HG02763 (cell line): ENCODE measurements at regions not wholly inside any gene's neighbourhood (a gene's known extent, or its start where the extent isn't known, plus 50 kb on each side); places are given as distances from the start of the nearest gene placed in this dataset.

Experiments
- ATAC-seq: cut with Tn5 transposase; IDR thresholded peaks from one replicate; pipeline ENCODE4 v1.9.1; 2021; ENCODE audit warnings: mild to moderate bottlenecking, moderate library complexity; ENCODE audit not compliant: unreplicated experiment

DNA sequence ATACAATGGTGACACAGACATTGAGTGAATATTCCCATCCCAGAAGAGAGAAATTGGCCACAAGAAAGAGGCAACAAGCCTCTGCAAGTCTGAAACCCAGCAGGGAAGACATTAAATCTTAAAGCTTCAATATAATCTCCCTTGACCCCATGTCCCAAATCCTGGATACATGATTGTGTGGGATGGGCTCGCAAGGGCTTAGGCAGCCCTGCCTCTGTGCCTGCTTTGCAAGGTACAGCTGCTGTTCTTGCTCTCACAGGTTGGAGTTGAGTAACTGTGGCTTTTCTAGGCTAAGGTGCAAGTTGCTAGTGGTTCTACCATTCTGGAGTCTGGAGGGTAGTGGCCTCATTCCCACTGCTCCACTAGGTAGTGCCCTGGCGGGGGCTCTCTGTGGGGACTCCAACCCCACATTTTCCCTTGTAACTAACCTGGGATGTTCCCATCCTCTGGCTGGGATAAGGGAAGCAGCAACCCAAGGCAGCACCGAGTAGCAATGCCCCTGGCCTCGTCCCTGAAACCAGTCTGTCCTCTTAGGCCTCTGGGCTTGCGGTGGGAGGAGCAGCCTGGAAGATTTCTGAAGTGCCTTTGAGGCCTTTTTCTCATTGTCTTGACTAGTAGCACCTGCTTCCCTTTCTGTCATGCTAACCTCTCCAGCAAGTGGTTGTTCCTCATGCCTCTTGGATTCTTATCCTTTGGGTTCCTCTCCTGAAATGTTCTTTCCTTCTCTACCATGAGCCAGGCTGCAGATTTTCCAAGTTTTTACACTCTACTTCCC, 90.0 kb downstream of the FAM174B start:
- ATAC-seq = no peak

DNA sequence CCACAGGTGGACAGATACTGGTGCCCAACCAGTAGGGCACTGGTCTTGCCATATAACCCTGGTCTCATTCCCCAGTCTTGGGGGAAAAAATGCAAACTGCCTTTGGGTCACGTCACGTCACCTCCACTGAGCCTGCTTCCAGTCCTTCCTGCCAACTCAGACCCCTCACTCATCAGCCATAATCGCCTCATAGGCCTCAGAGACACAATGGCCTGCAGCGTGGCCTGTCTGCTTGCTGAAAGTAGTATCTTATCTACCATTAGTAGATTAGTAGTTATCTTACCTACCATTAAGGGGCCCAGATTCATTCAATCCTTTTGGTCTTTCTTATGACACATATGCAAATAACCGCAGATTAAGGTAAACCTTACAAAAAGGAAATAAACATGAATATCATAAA, 93.8 kb downstream of the FAM174B start:
- ATAC-seq = no peak

DNA sequence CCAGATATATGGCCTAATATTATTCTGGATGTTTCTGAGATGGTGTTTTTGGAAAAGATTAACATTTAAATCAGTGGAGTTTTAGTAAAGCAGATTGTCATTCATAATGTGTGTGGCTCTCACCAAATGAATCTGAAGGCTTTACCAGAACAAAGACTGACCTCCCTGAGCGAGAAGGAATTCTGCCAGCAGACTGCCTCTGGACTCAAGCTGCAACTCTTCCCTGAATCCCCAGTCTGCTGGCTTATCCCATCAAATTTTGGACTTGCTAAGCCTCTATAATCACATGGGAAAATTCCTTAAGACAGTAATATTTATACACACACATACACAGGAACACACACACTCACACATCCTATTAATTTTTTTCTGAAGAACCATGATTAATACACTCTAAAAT, 102.3 kb downstream of the FAM174B start:
- ATAC-seq = no peak

DNA sequence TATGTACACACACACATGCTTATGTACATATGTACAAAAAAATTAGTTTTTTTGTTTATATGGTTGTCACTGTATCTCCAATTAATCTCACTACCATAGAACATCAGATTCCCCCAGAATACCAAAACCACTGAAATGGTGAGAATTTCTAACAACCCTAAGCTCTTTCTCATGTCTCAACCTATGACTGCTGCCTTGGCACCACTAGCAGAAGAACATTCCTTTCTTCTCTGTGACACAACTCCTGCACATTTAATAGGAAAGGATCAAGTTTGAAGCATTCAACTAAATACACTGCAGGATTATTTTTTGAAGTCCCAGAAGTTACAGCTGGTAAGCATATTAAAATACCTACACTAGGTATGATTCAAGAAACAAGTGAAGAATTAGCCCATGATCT, 109.6 kb downstream of the FAM174B start:
- no peak for ATAC-seq

DNA sequence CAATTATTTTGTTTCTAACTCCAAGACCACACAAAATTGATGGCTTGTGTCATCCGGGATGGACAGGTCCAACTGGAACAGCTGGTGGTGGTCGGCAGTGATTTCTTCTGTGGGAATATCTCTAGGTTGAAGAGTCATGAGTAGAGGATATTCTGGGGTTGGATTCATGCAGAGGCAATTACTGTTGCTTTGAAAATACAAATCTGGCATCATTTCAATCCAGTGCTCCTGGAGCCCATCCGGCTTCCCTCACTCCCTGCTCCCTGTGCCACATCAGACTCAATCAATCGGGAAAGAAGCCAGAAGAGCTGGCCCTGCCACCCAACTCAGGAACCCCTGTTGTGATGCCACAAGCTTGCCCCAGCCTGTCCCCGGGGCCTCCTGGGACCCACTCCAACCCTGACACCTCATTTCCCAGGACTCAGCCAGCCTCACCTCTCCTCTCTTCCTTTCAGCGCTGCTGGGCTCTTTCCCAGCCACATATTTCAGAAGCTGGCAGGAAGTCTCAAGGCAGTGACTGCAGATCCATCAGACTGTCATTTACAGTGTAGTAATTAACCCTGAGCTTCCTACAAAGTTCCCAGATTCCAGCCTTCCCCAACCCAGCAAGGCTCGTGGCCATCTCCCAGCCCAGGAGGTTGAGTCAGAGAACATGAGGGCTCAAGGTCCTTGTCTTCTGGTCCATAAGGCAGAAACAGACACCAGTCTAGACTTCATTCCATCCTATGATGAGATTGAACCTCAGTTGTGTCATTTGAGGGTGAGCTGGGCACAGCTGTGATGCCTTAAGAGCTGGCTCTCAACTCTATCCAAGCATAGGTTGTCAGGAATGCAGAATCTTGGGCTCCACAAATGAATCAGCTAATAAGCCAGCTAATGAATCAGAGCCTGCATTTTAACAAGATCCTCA, 114.0 kb downstream of the FAM174B start:
- ATAC-seq = no peak

DNA sequence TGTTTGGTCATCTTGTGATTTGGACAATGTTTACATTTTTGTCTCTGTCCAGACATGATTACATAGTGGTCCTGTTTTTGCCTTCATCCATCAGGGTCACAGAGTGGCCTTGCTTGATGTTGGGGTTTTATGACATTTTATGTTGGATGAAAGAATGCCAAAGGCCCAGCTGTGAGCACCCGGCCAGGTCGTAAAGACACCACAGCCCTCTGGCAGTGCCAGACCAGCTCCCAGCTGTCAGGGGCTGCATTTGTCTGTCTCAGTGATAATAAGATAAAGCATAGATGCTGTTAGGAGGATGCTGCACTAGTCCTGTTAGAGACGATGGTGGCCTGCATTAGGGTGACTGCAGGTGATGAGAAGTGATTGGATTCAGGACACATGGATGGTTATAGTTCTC, 117.5 kb downstream of the FAM174B start:
- no peak for ATAC-seq

DNA sequence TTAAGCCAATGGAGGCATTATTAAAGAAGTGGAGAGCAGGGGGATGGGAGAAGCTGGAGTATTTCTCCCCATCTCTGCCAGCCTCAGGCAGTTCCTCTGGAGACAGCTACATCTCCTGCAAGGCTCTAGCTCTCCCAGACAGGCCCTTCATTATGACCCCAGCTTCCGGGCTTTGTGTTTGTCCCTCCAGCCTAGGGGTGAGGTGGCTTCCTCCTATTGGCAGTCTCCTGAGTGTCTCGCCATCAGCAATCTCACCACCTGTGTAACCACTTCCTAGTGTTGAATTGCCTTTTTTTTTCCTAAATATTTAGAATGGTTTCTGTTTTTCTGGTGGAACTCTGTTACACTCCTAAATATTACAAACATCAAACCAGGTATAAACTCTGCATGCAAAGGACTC, 122.3 kb downstream of the FAM174B start:
- ATAC-seq = no peak

DNA sequence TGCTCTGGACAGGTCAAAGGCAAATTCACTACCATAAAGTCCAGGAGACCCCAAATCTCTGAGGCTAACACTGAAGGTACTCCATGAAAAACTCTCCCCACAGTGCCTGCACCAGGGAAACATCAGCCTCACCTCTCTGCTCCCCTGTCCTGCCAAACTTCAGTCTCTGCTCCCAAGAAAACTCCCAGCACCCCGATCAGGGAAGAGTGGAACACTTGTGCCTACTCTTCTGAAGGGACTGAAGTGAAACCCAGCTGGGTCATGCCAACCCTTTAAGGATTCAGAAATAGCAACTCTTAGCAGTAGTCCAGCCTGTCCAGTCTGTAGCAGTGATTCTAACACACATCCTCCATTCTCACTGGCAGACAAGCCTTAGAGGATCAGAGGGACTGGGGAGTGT, 124.2 kb downstream of the FAM174B start:
- ATAC-seq = no peak

DNA sequence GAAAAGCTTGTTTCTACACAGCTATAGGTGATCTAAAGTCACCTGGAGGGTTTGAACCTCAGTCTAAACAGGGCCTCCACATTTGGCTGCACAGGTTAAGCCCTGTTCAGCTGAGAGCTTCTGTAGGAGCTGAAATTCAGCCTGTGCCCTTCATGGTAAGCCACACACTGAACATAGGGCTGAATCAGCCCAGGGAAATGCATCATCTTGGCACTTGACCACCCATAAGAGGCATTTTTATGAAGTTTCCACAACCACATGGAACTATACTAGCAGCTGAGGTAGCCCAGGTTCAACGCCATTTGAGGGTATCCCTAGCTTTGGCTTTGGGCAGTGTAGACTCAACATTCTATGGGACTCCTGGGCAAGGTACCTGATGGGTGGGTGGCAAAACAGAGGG, 126.8 kb downstream of the FAM174B start:
- ATAC-seq = no peak

DNA sequence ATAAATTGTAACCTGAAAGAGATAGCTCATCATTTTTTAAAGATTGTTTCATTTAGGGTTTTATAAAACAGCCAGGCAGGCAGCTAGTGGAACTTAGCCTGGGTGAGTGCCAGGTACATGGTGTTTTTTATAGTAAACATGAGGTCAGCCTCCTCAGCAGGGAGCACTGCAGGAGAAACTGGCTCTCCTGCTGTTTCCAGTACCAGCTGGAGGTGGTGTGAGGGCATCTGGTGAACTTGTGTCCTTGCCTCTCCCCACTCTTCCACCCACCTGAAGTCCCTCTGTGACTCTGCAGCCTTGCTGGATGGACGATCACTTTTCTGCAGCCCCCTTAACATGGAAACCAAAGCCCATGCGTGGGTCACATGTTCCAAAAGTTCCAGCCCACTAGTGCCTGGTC, 128.4 kb downstream of the FAM174B start:
- no peak for ATAC-seq

DNA sequence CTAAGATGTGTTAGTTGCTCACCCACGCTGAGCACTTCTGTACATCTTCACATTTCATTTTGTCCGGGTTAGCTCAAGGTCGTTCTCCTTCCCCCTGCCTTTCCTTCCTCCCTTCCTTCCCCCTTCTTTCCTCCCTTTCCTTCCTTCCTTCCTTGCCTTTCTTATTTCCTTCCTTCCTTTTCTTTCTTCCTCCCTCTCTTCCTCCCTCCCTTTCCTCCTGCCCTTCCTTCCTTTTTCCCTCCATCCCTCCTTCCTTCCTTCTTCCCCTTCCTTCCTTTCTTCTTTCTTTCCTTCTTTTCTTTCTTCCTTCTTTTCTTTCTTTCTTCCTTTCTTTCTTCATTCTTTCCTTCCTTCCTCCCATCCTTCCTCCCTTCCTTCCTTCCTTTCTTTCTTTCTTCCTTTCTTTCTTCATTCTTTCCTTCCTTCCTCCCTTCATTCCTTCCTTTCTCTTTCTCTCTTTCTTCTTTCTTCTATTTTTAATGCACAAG, 129.8 kb downstream of the FAM174B start:
- no peak for ATAC-seq

DNA sequence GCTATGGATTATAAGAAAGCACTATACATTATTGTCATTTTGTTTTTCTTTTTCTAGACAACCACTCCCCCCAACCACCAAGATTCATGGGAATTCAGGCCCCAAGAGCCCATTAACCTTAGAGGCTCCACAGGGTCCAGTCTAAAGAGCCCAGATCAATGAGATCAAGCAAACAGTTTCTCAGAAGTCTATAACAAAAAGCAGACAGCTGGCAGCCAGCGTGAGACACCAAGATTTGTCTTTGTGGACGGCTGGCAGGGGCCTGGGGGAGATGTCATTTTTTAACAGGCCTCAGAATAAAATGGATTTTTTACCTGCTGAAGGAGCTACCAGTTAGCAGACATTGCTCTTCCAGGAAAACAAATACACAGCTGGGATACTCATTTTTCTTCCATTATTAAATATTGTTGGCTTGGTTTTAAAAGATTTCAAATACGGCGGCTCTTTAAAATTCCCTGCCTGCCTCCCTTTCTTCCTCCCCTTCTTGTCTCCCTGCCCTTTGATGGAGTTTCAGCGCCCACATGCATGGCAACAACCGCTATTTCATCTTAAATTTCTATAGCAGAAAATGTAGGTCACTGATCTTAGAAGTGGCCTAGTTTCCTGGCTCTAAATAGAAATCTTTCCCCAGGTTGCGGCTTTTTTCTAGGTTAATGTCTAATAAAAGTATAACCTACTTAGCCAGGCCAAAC, 130.6 kb downstream of the FAM174B start:
- ATAC-seq = no peak

DNA sequence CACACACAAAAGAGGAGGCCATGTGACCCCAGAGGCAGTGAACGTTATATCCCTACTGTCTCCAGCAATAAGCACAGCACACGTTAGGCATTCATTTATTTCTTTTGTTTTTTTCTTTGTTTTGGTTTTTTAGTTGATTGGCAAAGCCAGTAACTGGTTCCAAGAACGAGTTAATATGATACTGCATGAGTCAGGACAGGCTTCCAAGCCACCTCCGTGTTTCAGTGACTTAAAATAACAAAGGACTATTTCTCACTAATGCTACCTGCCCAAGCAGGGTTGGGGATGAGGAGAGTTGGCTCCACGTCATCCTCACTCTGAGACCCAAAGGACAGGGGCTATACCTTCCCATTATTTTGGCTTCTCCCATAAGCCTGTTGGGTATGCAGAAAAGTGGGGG, 130.5 kb downstream of the ST8SIA2 start:
- ATAC-seq = no peak

DNA sequence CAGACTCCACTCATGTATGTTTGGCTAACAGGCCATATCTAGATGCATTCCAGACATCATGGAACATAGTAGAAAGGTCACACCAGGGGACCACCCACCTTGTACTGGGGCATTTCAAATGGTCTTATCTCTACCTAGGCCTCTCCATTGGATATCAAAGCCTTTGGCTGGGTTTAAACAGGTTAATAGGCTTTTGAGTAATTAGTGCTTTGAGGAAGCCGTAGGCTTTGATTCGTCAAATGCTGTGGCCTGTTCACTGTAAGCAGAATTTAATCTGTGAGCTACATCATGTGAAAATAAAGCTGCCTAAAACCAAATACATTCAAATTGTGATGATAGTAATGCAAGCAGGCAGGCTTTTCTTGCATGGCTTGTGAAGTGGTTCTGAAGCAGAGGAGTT, 129.5 kb downstream of the ST8SIA2 start:
- ATAC-seq = no peak

DNA sequence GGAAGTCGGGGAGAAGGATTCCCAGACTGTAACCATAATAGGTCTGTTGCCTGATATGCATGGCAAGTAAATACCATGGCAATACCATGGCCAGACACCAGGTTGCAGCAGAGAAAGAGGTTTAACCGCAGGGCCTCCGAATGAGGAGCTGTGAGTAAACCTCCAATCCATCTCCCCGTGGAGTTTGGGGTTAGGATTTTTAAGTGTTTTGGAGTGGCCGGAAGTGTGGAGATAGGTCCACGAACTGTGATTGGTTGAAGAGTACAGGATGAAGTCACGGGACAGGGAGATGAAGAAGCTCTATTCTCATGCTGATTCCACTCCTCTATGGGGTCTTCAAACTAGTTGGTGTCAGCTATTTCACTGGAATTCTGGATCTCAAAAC, 127.9 kb downstream of the ST8SIA2 start:
- peak; percentile 64 for ATAC-seq

DNA sequence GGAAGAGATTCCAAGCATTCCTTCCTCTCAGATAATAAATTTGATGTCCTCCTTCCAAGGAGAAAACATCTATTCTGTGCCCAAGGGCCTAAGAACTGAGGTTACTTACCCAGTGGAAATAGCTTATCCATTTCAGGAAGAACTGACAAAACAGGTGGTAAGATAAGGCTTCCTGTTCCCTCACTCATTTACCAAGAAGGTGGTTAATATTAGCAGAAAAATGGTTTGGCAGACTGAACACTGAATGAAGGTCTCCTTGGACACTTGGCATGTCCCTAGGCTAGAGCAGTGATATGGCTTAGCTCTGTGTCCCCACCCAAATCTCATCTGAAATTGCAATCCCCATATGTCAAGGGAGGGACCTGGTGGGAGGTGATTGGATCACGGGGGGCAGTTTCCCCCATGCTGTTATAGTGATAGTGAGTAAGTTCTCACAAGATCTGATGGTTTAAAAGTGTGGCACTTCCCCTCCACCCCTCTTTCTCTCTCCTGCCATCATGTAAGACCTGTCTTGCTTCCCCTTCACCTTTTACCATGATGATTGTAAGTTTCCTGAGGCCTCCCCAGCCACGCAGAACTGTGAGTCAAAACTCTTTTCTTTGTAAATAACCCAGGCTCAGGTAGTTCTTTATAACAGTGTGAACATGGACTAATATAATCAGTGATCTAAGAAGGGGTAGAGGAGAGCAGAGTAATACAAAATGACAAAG, 127.4 kb downstream of the ST8SIA2 start:
- peak; percentile 16 for ATAC-seq

DNA sequence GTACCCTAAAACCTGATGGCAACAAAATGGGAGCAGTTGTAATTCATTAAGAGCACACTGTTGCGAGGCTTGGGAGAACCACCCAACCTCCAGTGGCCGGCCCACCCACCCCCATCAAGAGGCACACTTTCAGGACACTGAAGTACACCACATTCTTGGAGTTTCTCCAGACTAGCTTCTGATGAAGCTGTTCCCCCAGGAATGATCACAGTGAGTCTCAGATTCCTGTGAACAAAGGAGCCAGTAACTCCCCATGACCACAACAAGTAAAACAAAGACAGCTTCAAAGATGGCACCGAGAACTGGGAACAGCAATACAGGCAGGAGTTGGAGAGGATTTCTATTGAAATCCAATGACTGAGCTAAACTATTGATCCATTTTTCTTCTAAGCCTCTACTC, 126.0 kb downstream of the ST8SIA2 start:
- no peak for ATAC-seq
